SIG-M5 treated with dmso at 0.1 percent for 504 hours (cell line): ENCODE measurements at regions not wholly inside any gene's neighbourhood (a gene's known extent, or its start where the extent isn't known, plus 50 kb on each side); places are given as distances from the start of the nearest gene placed in this dataset.
A peak's percentile ranks its signal among the peaks of the same experiment; 100 is the strongest.
"Not testable (repeated sequence)": the region's sequence is repeated elsewhere in the genome, so short reads cannot be mapped to it uniquely, and the experiment has no call there.

ENCODE experiments used
- DNase-seq: peaks from one replicate; lab custom pipeline; 2025; ENCODE audit not compliant: unreplicated experiment; lab: John Stamatoyannopoulos, UW

- DNase-seq, result peak; percentile 19
Observed at GRCh38 chr2:36168115-36168514, 187.5 kb upstream of the CRIM1 start.

GRCh38 chr2:36165132-36165531 lies 190.4 kb upstream of the CRIM1 start:
- DNase-seq, result no peak

GRCh38 chr2:36163520-36164254 lies 191.9 kb upstream of the CRIM1 start:
- DNase-seq, result no peak

GRCh38 chr2:36157093-36157492 lies 198.5 kb upstream of the CRIM1 start:
- DNase-seq, result not testable (repeated sequence)

- no peak for DNase-seq
Observed at GRCh38 chr2:36147670-36148390, 207.7 kb upstream of the CRIM1 start.

- DNase-seq, result no peak
Observed at GRCh38 chr2:36146765-36147164, 208.8 kb upstream of the CRIM1 start.

GRCh38 chr2:36140391-36140790 lies 215.2 kb upstream of the CRIM1 start:
- no peak for DNase-seq

GRCh38 chr2:36137612-36138011 lies 218.0 kb upstream of the CRIM1 start:
- no peak for DNase-seq

GRCh38 chr2:36134281-36134680 lies 221.3 kb upstream of the CRIM1 start:
- no peak for DNase-seq

GRCh38 chr2:36128359-36128758 lies 227.2 kb upstream of the CRIM1 start:
- DNase-seq, result no peak

GRCh38 chr2:36125702-36126101 lies 229.9 kb upstream of the CRIM1 start:
- DNase-seq, result no peak

- DNase-seq, result no peak
Observed at GRCh38 chr2:36123995-36124394, 231.6 kb upstream of the CRIM1 start.

GRCh38 chr2:36097022-36097421 lies 258.6 kb upstream of the CRIM1 start:
- no peak for DNase-seq

- DNase-seq, result not testable (repeated sequence)
Observed at GRCh38 chr2:36091844-36092741, 263.5 kb upstream of the CRIM1 start.

GRCh38 chr2:36088716-36089328 lies 266.8 kb upstream of the CRIM1 start:
- no peak for DNase-seq

- DNase-seq, result no peak
Observed at GRCh38 chr2:36087344-36087743, 268.2 kb upstream of the CRIM1 start.

- DNase-seq, result no peak
Observed at GRCh38 chr2:36079793-36080192, 275.8 kb upstream of the CRIM1 start.

- DNase-seq, result no peak
Observed at GRCh38 chr2:36074008-36074407, 281.6 kb upstream of the CRIM1 start.

GRCh38 chr2:36071698-36072097 lies 283.9 kb upstream of the CRIM1 start:
- no peak for DNase-seq

- DNase-seq, result no peak
Observed at GRCh38 chr2:36069074-36069473, 286.5 kb upstream of the CRIM1 start.

GRCh38 chr2:36068086-36068485 lies 287.5 kb upstream of the CRIM1 start:
- DNase-seq, result no peak
